ENCODE measurements at regions not wholly inside any gene's neighbourhood (a gene's known extent, or its start where the extent isn't known, plus 50 kb on each side); places are given as distances from the start of the nearest gene placed in this dataset.

DNA sequence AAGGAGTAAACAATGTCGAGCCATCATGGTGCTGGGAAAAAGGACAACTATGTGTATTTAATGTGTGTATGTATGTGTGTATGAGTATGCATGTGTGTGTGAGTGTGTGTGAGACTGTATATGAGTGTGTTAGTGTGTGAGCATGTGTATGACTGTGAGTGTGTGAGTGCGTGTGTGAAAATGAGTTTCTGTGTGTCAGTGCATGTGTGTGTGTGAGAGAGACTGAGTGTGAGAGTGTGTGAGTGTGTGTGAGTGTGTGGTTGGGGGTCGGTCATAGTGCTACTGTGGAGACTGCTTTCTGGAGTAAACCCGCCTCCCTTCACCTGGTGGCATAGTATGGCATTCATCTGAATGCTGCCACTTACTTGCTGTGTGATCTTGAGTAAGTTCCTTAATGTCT lies 567.4 kb downstream of the FGF9 start:
- H4K20me1 ChIP-seq (ENCODE audit: insufficient read depth, low read length) = no peaks in the 10 kb centered on the region
- no peaks in the 10 kb centered on the region for H3K9me3 Mint-ChIP-seq (ENCODE audit: unreplicated experiment)
- no peak overlapping the region for H3K4me3 ChIP-seq (ENCODE audit: insufficient read depth, low read depth, low read length)
- H3K4me2 ChIP-seq (ENCODE audit: low read length) = no peak overlapping the region
- DNase-seq (ENCODE audit: low read depth) = no peak
- H3K36me3 ChIP-seq (ENCODE audit: insufficient read depth, low read length) = no peaks in the 10 kb centered on the region
- peaks cover 8% of the 10 kb centered on the region for H3K9me3 ChIP-seq (ENCODE audit: insufficient read depth, low read depth, low read length)
- H3K27me3 Mint-ChIP-seq (ENCODE audit: low read depth, unreplicated experiment) = peaks cover 5% of the 10 kb centered on the region
- no peak overlapping the region for H3K27ac ChIP-seq (ENCODE audit: low read depth, low read length)
- H3K4me1 Mint-ChIP-seq (ENCODE audit: low read depth, unreplicated experiment) = peaks cover 5% of the 10 kb centered on the region
- no peak overlapping the region for H3K4me3 Mint-ChIP-seq (ENCODE audit: unreplicated experiment)
- no peaks in the 10 kb centered on the region for H3K4me1 ChIP-seq (ENCODE audit: insufficient read depth, low read length)
- no peak overlapping the region for H3K9ac ChIP-seq (ENCODE audit: low read length)
- H3K27ac Mint-ChIP-seq (ENCODE audit: unreplicated experiment) = no peak overlapping the region
- H3K36me3 Mint-ChIP-seq (ENCODE audit: low read depth, unreplicated experiment) = no peaks in the 10 kb centered on the region
- H3K27me3 ChIP-seq (ENCODE audit: insufficient read depth, low read length) = no peaks in the 10 kb centered on the region
- no peak for FAIRE-seq
- H3K79me2 ChIP-seq (ENCODE audit: insufficient read depth, low read length) = no peaks in the 10 kb centered on the region
- no peak overlapping the region for H2AFZ ChIP-seq (ENCODE audit: low read depth, low read length)
- TF ChIP-seq, protein P1, sequence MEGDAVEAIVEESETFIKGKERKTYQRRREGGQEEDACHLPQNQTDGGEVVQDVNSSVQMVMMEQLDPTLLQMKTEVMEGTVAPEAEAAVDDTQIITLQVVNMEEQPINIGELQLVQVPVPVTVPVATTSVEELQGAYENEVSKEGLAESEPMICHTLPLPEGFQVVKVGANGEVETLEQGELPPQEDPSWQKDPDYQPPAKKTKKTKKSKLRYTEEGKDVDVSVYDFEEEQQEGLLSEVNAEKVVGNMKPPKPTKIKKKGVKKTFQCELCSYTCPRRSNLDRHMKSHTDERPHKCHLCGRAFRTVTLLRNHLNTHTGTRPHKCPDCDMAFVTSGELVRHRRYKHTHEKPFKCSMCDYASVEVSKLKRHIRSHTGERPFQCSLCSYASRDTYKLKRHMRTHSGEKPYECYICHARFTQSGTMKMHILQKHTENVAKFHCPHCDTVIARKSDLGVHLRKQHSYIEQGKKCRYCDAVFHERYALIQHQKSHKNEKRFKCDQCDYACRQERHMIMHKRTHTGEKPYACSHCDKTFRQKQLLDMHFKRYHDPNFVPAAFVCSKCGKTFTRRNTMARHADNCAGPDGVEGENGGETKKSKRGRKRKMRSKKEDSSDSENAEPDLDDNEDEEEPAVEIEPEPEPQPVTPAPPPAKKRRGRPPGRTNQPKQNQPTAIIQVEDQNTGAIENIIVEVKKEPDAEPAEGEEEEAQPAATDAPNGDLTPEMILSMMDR (IDR thresholded peaks at IDR 0.05; ENCODE audit: insufficient read depth, low read depth, low read length) = no peak
- TF ChIP-seq EZH2 (IDR thresholded peaks at IDR 0.05; ENCODE audit: insufficient read depth, low read length) = no peak

DNA sequence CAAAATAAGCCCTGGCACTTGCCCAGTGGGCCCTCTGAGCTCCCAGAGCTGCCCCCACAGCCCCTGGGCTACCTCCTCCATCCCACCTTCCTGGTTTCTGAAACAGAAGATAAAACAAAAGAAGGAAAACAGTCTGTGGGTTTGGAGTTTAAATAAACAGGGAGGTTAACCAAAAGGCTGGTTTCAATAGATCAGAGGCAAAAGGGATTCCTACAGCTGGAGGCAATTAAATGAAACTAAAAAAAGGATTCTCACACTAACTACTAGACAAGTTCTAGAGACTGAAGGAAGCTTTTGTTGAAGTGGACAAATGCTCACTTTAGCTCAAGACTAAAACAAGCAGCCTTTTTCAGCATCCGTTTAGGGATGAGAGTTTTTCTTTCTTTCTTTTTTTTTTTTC lies 569.8 kb downstream of the FGF9 start:
- no peaks in the 10 kb centered on the region for H4K20me1 ChIP-seq (ENCODE audit: insufficient read depth, low read length)
- no peak overlapping the region for H3K4me3 ChIP-seq (ENCODE audit: insufficient read depth, low read depth, low read length)
- peaks cover 8% of the 10 kb centered on the region for H3K9me3 ChIP-seq (ENCODE audit: insufficient read depth, low read depth, low read length)
- H3K36me3 Mint-ChIP-seq (ENCODE audit: low read depth, unreplicated experiment) = no peaks in the 10 kb centered on the region
- no peaks in the 10 kb centered on the region for H3K36me3 ChIP-seq (ENCODE audit: insufficient read depth, low read length)
- H3K27ac Mint-ChIP-seq (ENCODE audit: unreplicated experiment) = no peak overlapping the region
- H3K79me2 ChIP-seq (ENCODE audit: insufficient read depth, low read length) = no peaks in the 10 kb centered on the region
- peaks cover 8% of the 10 kb centered on the region for H3K27me3 Mint-ChIP-seq (ENCODE audit: low read depth, unreplicated experiment)
- H3K27me3 ChIP-seq (ENCODE audit: insufficient read depth, low read length) = no peaks in the 10 kb centered on the region
- no peaks in the 10 kb centered on the region for H3K9me3 Mint-ChIP-seq (ENCODE audit: unreplicated experiment)
- no peak overlapping the region for H2AFZ ChIP-seq (ENCODE audit: low read depth, low read length)
- no peak for TF ChIP-seq EZH2 (IDR thresholded peaks at IDR 0.05; ENCODE audit: insufficient read depth, low read length)
- TF ChIP-seq, protein P1 (IDR thresholded peaks at IDR 0.05; ENCODE audit: insufficient read depth, low read depth, low read length) = no peak
- peaks cover 3% of the 10 kb centered on the region for H3K4me1 Mint-ChIP-seq (ENCODE audit: low read depth, unreplicated experiment)
- H3K27ac ChIP-seq (ENCODE audit: low read depth, low read length) = no peak overlapping the region
- H3K4me1 ChIP-seq (ENCODE audit: insufficient read depth, low read length) = no peaks in the 10 kb centered on the region
- DNase-seq (ENCODE audit: low read depth) (no peak), FAIRE-seq (no peak)
- no peak overlapping the region for H3K9ac ChIP-seq (ENCODE audit: low read length)
- H3K4me3 Mint-ChIP-seq (ENCODE audit: unreplicated experiment) = no peak overlapping the region
- no peak overlapping the region for H3K4me2 ChIP-seq (ENCODE audit: low read length)

DNA sequence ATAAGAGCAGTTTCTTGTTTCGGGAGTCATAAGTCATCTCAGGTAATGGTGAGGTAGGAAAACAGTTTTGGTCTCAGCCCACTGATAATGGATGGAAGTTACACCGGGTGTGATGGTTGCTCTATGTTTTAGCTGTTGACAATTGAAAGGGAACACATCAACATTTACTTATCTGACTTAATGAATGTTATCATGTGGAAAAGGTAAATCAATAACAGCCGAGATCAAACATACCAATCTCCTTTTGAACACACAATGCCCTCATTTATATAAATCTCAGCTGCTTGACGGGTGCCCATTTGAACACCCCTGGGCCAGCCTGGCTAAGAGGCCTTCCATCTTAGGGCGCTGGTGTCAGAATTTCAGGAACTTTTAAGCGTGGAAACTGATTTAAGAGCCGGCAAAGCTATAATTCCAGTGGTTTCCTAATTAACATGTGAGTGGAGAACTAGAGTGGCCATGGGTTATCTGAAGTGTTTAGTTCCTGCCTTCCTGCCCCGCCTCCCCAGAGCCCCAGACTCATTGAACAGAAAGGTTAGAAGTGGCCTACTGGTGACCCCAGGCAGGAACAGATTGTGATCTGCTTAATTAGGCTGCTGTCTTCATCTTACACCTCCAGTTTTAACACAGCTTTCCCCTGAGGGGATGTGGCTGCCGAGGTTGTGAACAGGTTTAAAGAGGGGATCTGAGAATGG lies 572.7 kb downstream of the FGF9 start:
- H4K20me1 ChIP-seq (ENCODE audit: insufficient read depth, low read length) = no peaks in the 10 kb centered on the region
- H3K4me1 Mint-ChIP-seq (ENCODE audit: low read depth, unreplicated experiment) = no peaks in the 10 kb centered on the region
- TF ChIP-seq, protein P1 (IDR thresholded peaks at IDR 0.05; ENCODE audit: insufficient read depth, low read depth, low read length) = no peak
- TF ChIP-seq EZH2 (IDR thresholded peaks at IDR 0.05; ENCODE audit: insufficient read depth, low read length) = no peak
- H3K4me3 Mint-ChIP-seq (ENCODE audit: unreplicated experiment) = no peak overlapping the region
- DNase-seq (ENCODE audit: low read depth) (no peak), FAIRE-seq (no peak)
- H3K27ac Mint-ChIP-seq (ENCODE audit: unreplicated experiment) = no peak overlapping the region
- peaks cover 4% of the 10 kb centered on the region for H3K9me3 ChIP-seq (ENCODE audit: insufficient read depth, low read depth, low read length)
- no peaks in the 10 kb centered on the region for H3K4me1 ChIP-seq (ENCODE audit: insufficient read depth, low read length)
- peaks cover 10% of the 10 kb centered on the region for H3K27me3 Mint-ChIP-seq (ENCODE audit: low read depth, unreplicated experiment)
- no peak overlapping the region for H3K4me3 ChIP-seq (ENCODE audit: insufficient read depth, low read depth, low read length)
- no peaks in the 10 kb centered on the region for H3K36me3 ChIP-seq (ENCODE audit: insufficient read depth, low read length)
- no peak overlapping the region for H2AFZ ChIP-seq (ENCODE audit: low read depth, low read length)
- no peak overlapping the region for H3K4me2 ChIP-seq (ENCODE audit: low read length)
- H3K27ac ChIP-seq (ENCODE audit: low read depth, low read length) = no peak overlapping the region
- no peaks in the 10 kb centered on the region for H3K36me3 Mint-ChIP-seq (ENCODE audit: low read depth, unreplicated experiment)
- no peaks in the 10 kb centered on the region for H3K79me2 ChIP-seq (ENCODE audit: insufficient read depth, low read length)
- no peak overlapping the region for H3K9ac ChIP-seq (ENCODE audit: low read length)
- H3K9me3 Mint-ChIP-seq (ENCODE audit: unreplicated experiment) = peaks cover 1% of the 10 kb centered on the region
- H3K27me3 ChIP-seq (ENCODE audit: insufficient read depth, low read length) = no peaks in the 10 kb centered on the region
